Medulla oblongata (tissue), 1 donor: ENCODE measurements at regions not wholly inside any gene's neighbourhood (a gene's known extent, or its start where the extent isn't known, plus 50 kb on each side); places are given as distances from the start of the nearest gene placed in this dataset.
"Not testable (repeated sequence)": the region's sequence is repeated elsewhere in the genome, so short reads cannot be mapped to it uniquely, and the experiment has no call there.

Experiments used
- DNase-seq: peaks from one replicate; pipeline ENCODE4 v3.0.0-alpha.2; 2015; ENCODE audit errors: extremely low spot score

DNA sequence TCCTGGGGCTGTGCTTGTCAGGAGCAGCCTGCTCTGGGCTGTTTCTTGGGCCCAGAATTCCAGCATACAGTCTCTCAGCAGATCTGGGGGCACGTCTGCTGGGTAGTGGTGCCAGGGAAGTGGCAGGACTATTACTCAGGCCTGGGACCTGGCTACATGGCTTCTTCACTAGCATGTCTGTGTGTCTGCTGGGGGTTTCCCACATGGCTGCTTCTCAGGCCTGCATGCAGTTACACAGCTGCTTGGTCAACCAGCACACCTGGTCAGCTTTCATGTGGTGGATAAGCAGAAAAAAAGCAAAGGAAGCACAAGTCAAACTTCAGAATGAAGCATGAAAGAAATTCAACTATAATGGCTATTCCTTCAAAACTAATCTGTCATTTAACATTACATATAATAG lies 316.2 kb upstream of the NOX3 start:
- DNase-seq = no peak

DNA sequence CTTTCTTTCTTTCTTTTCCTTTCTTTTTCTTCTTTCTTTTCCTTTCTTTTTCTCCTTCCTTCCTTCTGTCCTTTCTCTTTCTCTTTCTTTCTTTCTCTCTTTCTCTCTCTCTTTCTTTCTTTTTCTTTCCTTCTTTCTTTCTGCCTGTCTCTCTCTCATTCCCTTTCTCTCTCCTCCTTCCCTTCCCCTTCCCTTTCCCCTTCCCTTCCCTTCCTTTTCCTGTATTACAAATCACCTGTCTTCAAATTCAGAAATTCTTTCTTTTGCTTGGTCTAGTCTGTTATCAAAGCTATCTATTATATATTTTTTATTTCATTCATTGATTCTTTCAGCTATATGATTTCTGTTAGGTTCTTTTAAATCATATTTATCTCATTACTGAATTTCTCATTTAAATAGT lies 315.2 kb upstream of the NOX3 start:
- no peak for DNase-seq

DNA sequence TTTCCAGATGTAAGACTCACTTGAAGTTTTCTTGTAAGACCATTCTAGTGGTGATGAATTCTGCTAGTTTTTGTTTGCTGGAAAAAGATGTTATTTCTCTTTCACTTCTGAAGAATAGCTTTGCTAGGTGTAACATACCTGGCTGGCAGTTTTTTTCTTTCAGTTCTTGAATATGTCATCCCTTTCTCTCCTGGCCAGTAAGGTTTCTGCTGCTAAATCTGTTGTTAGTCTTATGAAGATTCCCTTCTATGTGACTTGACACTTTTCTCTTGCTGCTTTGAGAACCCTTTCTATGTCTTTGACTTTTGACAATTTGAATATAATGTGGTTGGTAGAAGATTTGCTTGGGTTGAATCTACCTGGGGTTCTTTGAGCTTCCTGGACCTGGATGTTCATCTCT lies 314.7 kb upstream of the NOX3 start:
- DNase-seq = no peak

DNA sequence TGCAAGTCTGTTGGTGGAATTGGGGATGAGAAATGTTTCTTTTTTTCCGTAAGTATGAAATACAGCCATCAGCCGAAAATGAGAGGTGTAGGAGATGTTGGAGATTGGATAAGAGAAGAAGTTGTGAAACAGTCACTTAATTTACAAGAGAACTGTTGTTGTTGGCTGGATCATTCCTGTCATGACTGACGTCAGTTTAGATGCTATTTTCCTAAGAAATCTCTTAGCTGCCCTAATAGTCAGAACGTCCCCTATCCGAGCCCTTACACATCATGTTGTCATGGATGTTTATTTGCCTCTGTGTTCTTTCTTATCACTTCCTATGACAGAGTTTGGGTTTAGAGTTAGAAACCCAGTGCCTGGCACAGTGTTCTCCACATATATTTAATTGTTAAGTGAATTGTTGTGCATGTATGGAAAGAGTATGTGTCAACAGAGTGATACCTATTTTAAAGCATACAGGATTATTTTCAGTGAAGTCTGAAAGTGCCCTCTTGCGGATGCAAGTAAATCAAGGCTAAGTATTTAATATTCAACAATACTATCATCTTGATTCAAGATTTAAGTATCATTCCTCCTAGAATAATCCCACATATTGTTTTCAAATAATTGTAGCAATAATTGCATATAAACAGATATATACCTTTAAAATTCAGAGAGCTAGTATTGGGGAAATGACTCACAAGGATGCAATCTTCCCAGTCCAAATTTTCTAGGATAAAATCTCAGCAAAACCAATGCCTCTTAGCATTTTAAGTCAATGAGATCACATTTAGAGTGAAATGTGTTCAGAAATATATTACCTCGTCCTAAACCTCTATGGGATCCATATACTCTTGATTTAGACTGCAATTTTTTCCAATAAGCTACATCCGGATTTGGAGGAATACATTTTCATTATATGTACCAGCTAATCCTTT lies 309.9 kb upstream of the NOX3 start:
- no peak for DNase-seq

DNA sequence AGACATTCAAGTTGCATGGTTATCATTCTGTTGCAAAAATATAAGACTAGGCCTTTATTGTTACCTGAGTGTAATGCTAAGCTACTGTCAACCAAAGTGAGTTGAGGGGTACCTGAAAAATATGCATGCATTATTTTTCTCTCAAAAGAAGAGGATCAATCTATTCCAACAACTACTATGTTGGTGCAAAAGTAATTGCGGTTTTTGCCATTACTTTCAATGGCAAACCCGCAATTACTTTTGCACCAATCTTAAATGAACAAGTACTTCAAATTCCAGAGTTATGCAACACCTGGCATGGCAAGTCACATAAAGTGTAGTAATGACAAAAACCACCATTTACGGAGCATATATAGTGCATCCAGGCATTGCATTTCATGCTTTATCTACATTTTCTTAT lies 307.0 kb upstream of the NOX3 start:
- DNase-seq = no peak

GRCh38 chr6:155755452-155755851 lies 299.8 kb upstream of the NOX3 start:
- no peak for DNase-seq

- not testable (repeated sequence) for DNase-seq
Observed at GRCh38 chr6:155748778-155749177, 293.1 kb upstream of the NOX3 start.

- no peak for DNase-seq
Observed at GRCh38 chr6:155747491-155747890, 291.9 kb upstream of the NOX3 start.

DNA sequence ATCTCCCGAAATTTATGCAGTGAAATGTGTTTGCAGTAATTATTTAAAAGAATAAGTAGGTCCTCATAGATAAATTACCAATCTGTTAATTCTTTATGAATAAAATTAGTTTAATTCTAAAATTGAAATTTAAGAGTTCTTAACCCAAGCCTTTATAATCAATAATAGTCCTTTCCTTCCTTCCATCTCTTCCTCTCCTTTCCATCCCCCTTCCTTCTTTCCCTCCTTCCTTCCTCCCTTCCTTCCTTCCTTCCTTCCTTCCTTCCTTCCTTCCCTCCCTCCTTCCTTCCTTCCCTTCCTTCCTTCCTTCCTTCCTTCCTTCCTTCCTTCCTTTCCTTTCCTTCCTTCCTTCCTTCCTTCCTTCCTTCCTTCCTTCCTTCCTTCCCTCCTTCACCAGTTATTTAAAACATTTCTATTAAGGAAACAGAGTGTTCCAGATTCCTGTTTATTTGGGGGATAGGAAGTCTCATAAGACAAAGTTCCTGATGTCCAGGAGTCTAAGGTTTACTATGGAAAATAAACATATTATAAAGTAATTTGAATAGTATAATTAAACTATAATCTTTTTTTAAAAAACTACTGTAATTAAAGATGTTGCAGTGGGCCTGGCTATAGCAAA lies 285.3 kb upstream of the NOX3 start:
- DNase-seq = no peak

GRCh38 chr6:155738602-155739105 lies 283.0 kb upstream of the NOX3 start:
- no peak for DNase-seq

DNA sequence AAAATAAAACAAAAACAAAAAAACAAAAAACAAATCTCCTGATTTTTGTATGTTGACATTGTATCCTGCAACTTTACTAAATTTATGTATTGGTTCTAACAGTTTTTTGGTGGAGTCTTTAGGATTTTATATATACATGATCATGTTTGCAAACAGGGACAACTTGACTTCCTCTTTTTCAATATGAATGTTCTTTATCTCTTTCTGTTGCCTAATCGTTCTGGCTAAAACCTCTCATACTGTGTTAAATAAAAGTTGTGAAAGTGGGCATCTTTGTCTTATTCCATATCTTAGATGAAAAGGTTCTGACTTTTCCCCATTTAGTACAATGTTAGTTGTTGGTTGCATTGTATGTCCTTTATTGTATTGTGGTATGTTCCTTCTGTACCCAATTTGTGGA lies 261.7 kb upstream of the NOX3 start:
- DNase-seq = no peak

DNA sequence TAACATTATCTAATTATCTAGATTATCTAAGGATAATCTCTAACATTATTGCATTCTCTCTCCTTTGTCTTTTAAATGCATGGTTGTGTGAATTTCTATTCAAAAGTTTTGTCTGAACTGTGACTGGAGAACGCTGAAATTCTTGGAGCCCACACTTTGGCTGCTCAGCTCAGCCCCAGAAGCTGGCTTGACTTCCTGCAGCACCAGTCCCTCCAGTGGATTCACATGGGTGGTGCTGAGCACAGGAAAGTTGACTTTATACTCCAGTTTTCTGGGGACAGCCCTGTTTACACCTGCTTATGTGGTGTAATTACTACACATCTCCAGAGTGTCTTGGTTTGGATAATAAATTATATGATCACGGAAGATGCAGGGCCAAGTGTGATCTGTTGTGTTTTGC lies 255.1 kb upstream of the NOX3 start:
- no peak for DNase-seq

DNA sequence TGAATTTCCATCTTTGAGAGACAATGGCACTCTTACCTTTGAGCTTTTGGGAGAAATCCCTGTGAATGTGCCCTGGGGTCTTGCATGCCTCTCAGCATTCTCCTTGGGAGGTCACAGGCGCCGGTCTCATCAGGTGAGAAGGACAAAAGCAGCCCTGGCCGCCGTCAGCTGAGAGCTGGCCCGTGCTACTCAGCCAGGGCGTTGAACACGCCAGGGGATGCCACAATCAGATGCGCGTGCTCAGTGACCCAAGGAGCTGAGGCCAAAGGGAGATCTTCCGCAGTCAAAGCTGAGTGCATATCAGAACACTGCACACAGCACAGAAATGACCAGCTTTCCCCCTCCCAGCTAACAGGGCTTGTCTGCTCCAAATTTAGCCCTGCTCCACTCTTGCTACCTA lies 253.6 kb upstream of the NOX3 start:
- DNase-seq = no peak

- no peak for DNase-seq
Observed at GRCh38 chr6:155708100-155708499, 252.5 kb upstream of the NOX3 start.

GRCh38 chr6:155706806-155707205 lies 251.2 kb upstream of the NOX3 start:
- no peak for DNase-seq

DNA sequence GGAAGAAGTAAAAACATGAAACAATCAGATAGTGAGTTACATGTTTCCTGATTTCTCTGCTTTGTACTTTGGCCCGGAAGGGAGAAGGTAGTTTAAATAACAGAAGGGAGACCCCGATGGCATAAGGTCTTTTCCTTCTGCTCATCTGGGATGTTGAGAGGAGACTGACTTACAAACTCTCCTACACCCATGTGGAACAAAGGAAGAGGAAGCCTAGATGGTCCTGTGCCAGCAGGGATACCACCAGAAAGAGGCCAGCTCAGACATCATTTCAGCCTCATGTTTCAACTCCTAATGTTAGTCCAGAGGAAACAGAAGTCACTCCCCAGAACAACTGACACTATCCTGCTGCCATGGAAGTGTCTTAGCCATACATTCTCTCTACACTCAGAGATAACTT lies 250.7 kb upstream of the NOX3 start:
- DNase-seq = no peak

DNA sequence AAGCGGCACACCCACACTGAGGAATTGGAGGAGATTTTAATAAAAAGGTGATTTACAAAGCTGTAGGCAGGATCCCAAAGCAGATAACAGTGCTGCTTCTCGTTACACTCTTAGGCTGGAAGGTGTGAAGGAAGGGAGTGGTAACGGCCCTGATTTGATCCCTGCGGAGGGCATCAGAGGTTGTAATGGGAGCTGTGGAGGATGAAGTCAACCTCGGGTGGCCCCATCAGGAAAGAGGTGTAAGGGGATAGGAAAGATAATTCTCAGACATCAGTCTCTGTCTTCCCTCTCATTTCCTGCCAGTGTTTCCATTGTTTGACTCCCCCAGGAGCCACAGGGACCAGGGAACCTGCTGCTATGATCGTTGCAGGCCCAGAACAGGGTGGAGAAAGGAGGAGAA lies 245.7 kb upstream of the NOX3 start:
- DNase-seq = no peak

- DNase-seq = no peak
Observed at GRCh38 chr6:155695495-155695894, 239.9 kb upstream of the NOX3 start.

DNA sequence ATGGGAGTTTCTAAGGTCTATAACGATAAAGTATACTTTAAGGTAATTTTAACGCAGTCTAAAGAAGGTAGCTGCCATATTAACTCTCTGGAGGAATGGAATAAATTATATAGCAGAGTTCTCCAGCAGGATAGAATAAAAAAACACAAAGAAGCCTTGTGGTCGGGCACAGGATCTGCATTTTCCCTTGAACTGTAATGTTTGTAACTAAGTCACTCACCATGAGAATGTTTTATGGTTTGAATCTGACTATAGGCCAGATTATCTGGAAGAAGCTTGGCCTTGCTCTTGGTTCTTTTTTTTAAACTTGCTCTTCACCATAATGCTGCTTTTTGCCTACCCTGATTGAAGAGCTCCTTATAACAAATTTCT lies 238.8 kb upstream of the NOX3 start:
- DNase-seq = no peak

- no peak for DNase-seq
Observed at GRCh38 chr6:155693573-155694418, 238.2 kb upstream of the NOX3 start.

DNA sequence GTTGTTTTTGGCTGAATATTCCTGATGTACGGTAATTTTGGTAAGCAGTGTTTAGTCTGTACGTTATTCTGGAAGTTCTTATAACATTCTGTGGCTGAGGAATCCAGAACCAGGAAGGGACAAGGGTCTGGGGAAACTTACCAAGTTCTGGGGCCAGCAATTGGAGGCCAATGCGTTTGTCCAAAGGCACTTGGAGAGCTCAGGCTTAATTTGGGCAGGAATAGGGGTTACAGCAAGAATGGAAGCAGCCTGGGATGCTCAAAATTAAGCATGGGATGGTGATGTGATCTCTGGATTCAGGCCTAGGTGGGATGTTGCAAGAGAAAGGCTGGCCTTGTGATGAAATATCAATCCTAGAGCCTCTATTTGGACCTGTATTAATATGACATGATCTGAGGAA lies 235.2 kb upstream of the NOX3 start:
- DNase-seq = no peak

DNA sequence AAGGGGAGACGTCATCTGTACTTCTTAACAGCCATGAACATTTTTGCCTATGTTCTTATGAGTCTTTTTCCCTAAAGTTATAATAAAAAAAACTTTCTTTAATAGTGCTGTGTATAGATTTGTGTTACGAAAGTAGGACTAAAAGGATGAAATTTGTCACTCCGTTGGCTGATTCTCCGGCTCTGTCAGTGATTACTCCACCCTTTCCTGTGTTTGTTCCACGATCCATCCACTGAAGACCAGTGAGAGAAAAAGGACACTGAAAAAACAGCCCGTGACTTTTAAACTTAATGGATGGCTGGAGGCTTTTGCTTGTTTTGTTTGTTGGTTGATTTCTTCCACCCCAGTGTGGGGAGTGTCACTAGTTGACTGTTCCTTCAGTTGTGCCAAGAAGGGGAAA lies 232.0 kb upstream of the NOX3 start:
- no peak for DNase-seq
